MM.1S (cell line): ENCODE measurements at regions not wholly inside any gene's neighbourhood (a gene's known extent, or its start where the extent isn't known, plus 50 kb on each side); places are given as distances from the start of the nearest gene placed in this dataset.

Experiments
- EZH2 ChIP-seq: fragments of 300-600 bp; sonication (generic); optimal IDR thresholded peaks from 2 replicates; pipeline ENCODE3; 2017; ENCODE audit warnings: low read depth, mild to moderate bottlenecking, antibody characterized with exemption, low read length, mixed read lengths
- EZH2phosphoT487 ChIP-seq: fragments of 300-600 bp; sonication (generic); IDR thresholded peaks from 2 replicates; pipeline ENCODE4 v1.6.1; 2018; ENCODE audit warnings: antibody characterized with exemption, low read length
- TF ChIP-seq, protein P1 (sequence below): fragments of 300-600 bp; sonication (generic); IDR thresholded peaks from 2 replicates; pipeline ENCODE4 v1.5.1; 2016; ENCODE audit warnings: antibody characterized with exemption, low read length, mixed read lengths

GRCh38 chr4:32752962-32753361 lies 2032.8 kb downstream of the PCDH7 start:
- TF ChIP-seq, protein P1, sequence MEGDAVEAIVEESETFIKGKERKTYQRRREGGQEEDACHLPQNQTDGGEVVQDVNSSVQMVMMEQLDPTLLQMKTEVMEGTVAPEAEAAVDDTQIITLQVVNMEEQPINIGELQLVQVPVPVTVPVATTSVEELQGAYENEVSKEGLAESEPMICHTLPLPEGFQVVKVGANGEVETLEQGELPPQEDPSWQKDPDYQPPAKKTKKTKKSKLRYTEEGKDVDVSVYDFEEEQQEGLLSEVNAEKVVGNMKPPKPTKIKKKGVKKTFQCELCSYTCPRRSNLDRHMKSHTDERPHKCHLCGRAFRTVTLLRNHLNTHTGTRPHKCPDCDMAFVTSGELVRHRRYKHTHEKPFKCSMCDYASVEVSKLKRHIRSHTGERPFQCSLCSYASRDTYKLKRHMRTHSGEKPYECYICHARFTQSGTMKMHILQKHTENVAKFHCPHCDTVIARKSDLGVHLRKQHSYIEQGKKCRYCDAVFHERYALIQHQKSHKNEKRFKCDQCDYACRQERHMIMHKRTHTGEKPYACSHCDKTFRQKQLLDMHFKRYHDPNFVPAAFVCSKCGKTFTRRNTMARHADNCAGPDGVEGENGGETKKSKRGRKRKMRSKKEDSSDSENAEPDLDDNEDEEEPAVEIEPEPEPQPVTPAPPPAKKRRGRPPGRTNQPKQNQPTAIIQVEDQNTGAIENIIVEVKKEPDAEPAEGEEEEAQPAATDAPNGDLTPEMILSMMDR, result no peak
- TF ChIP-seq EZH2phosphoT487 (no peak), EZH2 (no peak)
